Panc1 (cell line): ENCODE measurements at regions not wholly inside any gene's neighbourhood (a gene's known extent, or its start where the extent isn't known, plus 50 kb on each side); places are given as distances from the start of the nearest gene placed in this dataset.

Experiments used
- TCF7L2 ChIP-seq: IDR thresholded peaks from 2 replicates; pipeline ENCODE4 v1.6.1; 2011; ENCODE audit warnings: mild to moderate bottlenecking, low read depth, low read length, inconsistent platforms
- TF ChIP-seq, protein P1 (sequence below): fragments of 450-650 bp; IDR thresholded peaks from 2 replicates; pipeline ENCODE4 v1.5.1; 2017; ENCODE audit warnings: mild to moderate bottlenecking
- TF ChIP-seq, protein P2 (sequence below), 2 experiments: IDR thresholded peaks; 2 replicates each; pipeline ENCODE4 v1.6.1; 2011 to 2012; ENCODE audit warnings: low read depth in 2 of 2, control low read depth in 1 of 2, low read length in 1 of 2, mild to moderate bottlenecking in 1 of 2, moderate library complexity in 1 of 2; ENCODE audit not compliant: insufficient read depth in 1 of 2

GRCh38 chr7:26483843-26484242, 192.2 kb downstream of the SNX10 start:
- TF ChIP-seq, protein P1, sequence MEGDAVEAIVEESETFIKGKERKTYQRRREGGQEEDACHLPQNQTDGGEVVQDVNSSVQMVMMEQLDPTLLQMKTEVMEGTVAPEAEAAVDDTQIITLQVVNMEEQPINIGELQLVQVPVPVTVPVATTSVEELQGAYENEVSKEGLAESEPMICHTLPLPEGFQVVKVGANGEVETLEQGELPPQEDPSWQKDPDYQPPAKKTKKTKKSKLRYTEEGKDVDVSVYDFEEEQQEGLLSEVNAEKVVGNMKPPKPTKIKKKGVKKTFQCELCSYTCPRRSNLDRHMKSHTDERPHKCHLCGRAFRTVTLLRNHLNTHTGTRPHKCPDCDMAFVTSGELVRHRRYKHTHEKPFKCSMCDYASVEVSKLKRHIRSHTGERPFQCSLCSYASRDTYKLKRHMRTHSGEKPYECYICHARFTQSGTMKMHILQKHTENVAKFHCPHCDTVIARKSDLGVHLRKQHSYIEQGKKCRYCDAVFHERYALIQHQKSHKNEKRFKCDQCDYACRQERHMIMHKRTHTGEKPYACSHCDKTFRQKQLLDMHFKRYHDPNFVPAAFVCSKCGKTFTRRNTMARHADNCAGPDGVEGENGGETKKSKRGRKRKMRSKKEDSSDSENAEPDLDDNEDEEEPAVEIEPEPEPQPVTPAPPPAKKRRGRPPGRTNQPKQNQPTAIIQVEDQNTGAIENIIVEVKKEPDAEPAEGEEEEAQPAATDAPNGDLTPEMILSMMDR: no peak
- TF ChIP-seq, protein P2, sequence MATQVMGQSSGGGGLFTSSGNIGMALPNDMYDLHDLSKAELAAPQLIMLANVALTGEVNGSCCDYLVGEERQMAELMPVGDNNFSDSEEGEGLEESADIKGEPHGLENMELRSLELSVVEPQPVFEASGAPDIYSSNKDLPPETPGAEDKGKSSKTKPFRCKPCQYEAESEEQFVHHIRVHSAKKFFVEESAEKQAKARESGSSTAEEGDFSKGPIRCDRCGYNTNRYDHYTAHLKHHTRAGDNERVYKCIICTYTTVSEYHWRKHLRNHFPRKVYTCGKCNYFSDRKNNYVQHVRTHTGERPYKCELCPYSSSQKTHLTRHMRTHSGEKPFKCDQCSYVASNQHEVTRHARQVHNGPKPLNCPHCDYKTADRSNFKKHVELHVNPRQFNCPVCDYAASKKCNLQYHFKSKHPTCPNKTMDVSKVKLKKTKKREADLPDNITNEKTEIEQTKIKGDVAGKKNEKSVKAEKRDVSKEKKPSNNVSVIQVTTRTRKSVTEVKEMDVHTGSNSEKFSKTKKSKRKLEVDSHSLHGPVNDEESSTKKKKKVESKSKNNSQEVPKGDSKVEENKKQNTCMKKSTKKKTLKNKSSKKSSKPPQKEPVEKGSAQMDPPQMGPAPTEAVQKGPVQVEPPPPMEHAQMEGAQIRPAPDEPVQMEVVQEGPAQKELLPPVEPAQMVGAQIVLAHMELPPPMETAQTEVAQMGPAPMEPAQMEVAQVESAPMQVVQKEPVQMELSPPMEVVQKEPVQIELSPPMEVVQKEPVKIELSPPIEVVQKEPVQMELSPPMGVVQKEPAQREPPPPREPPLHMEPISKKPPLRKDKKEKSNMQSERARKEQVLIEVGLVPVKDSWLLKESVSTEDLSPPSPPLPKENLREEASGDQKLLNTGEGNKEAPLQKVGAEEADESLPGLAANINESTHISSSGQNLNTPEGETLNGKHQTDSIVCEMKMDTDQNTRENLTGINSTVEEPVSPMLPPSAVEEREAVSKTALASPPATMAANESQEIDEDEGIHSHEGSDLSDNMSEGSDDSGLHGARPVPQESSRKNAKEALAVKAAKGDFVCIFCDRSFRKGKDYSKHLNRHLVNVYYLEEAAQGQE (IDR thresholded peaks at IDR 0.05; ENCODE audit: insufficient read depth in 1 of 2, low read depth in 2 of 2, low read length in 1 of 2): no peak
- no peak for TF ChIP-seq TCF7L2
